KMS-11 (cell line): ENCODE measurements at regions not wholly inside any gene's neighbourhood (a gene's known extent, or its start where the extent isn't known, plus 50 kb on each side); places are given as distances from the start of the nearest gene placed in this dataset.

Experiments
- H2AFZ ChIP-seq: fragments of 200-600 bp; sonication (generic); 2 replicates; pipeline ENCODE4 v1.6.1; 2016; ENCODE audit warnings: antibody characterized with exemption, mixed run types, low read depth
- H3K27ac ChIP-seq: fragments of 200-600 bp; sonication (generic); 2 replicates; pipeline ENCODE4 v1.6.1; 2016; ENCODE audit warnings: mild to moderate bottlenecking, mixed run types
- H3K27me3 ChIP-seq: fragments of 200-600 bp; sonication (generic); 2 replicates; pipeline ENCODE4 v1.6.1; 2017; ENCODE audit warnings: mild to moderate bottlenecking, low read depth, mixed run types, moderate library complexity; ENCODE audit not compliant: insufficient read depth
- H3K36me3 ChIP-seq: fragments of 200-600 bp; sonication (generic); 2 replicates; pipeline ENCODE4 v1.6.1; 2017; ENCODE audit warnings: mild to moderate bottlenecking, mixed run types; ENCODE audit not compliant: insufficient read depth
- H3K4me1 ChIP-seq: fragments of 200-600 bp; sonication (generic); 2 replicates; pipeline ENCODE4 v1.6.1; 2016; ENCODE audit warnings: mild to moderate bottlenecking, low read depth, mixed run types; ENCODE audit not compliant: poor library complexity, severe bottlenecking
- H3K4me2 ChIP-seq: fragments of 200-600 bp; sonication (generic); 2 replicates; pipeline ENCODE4 v1.7.0; 2016; ENCODE audit warnings: mild to moderate bottlenecking, mixed run types
- H3K4me3 ChIP-seq: fragments of 200-600 bp; sonication (generic); IDR thresholded peaks from 2 replicates; pipeline ENCODE4 v1.6.1; 2017; ENCODE audit warnings: low read depth, low read length, mixed read lengths; ENCODE audit not compliant: insufficient read depth
- H3K79me2 ChIP-seq: fragments of 200-600 bp; sonication (generic); 2 replicates; pipeline ENCODE4 v1.6.1; 2016; ENCODE audit warnings: low read depth, mixed run types; ENCODE audit not compliant: insufficient read depth
- H3K9ac ChIP-seq: fragments of 200-600 bp; sonication (generic); 2 replicates; pipeline ENCODE4 v1.6.1; 2016; ENCODE audit warnings: mild to moderate bottlenecking, mixed run types
- H4K20me1 ChIP-seq: fragments of 200-600 bp; sonication (generic); 2 replicates; pipeline ENCODE4 v1.6.1; 2016; ENCODE audit warnings: mild to moderate bottlenecking, mixed run types; ENCODE audit not compliant: insufficient read depth
- CTCF ChIP-seq: fragments of 200-600 bp; sonication (generic); conservative IDR thresholded peaks from 2 replicates; pipeline ENCODE4 v1.6.1; 2017; ENCODE audit warnings: low read depth, mild to moderate bottlenecking, antibody characterized with exemption, low read length, moderate library complexity, mixed read lengths

GRCh38 chr7:153301936-153302335, 542.4 kb downstream of the ACTR3B start:
- no peaks in the 10 kb centered on the region for H3K27me3 ChIP-seq
- no peak overlapping the region for H3K4me3 ChIP-seq
- no peak for TF ChIP-seq CTCF
- no peak overlapping the region for H2AFZ ChIP-seq
- H3K4me1 ChIP-seq = no peaks in the 10 kb centered on the region
- no peak overlapping the region for H3K4me2 ChIP-seq
- no peaks in the 10 kb centered on the region for H3K79me2 ChIP-seq
- no peak overlapping the region for H3K9ac ChIP-seq
- H3K27ac ChIP-seq = no peak overlapping the region
- no peaks in the 10 kb centered on the region for H4K20me1 ChIP-seq
- H3K36me3 ChIP-seq = no peaks in the 10 kb centered on the region

GRCh38 chr7:153320005-153320404, 560.5 kb downstream of the ACTR3B start:
- Histone ChIP-seq H2AFZ (no peak overlapping the region), H3K79me2 (no peaks in the 10 kb centered on the region), H3K4me1 (no peaks in the 10 kb centered on the region), H3K36me3 (no peaks in the 10 kb centered on the region), H3K27me3 (no peaks in the 10 kb centered on the region), H3K27ac (no peak overlapping the region), H3K9ac (no peak overlapping the region), H3K4me3 (no peak overlapping the region), H3K4me2 (no peak overlapping the region), H4K20me1 (no peaks in the 10 kb centered on the region)
- no peak for TF ChIP-seq CTCF

- no peaks in the 10 kb centered on the region for H3K27me3 ChIP-seq
These were observed 561.1 kb downstream of the ACTR3B start for GRCh38 chr7:153320681-153321080.

GRCh38 chr7:153322991-153323390, 563.4 kb downstream of the ACTR3B start:
- Histone ChIP-seq H3K79me2 (no peaks in the 10 kb centered on the region), H3K27me3 (no peaks in the 10 kb centered on the region), H3K4me2 (no peak overlapping the region), H4K20me1 (no peaks in the 10 kb centered on the region), H3K36me3 (no peaks in the 10 kb centered on the region), H3K9ac (no peak overlapping the region), H3K27ac (no peak overlapping the region), H2AFZ (no peak overlapping the region), H3K4me1 (no peaks in the 10 kb centered on the region), H3K4me3 (no peak overlapping the region)
- no peak for TF ChIP-seq CTCF

More at GRCh38 chr7:153320681-153321080, 561.1 kb downstream of the ACTR3B start:
- no peaks in the 10 kb centered on the region for H3K79me2 ChIP-seq
- H3K9ac ChIP-seq = no peak overlapping the region
- H4K20me1 ChIP-seq = no peaks in the 10 kb centered on the region
- H3K27ac ChIP-seq = no peak overlapping the region
- no peak for TF ChIP-seq CTCF
- H2AFZ ChIP-seq = no peak overlapping the region
- H3K36me3 ChIP-seq = no peaks in the 10 kb centered on the region
- no peak overlapping the region for H3K4me2 ChIP-seq
- H3K4me3 ChIP-seq = no peak overlapping the region
- H3K4me1 ChIP-seq = no peaks in the 10 kb centered on the region

GRCh38 chr7:153324094-153324493, 564.5 kb downstream of the ACTR3B start:
- no peaks in the 10 kb centered on the region for H3K36me3 ChIP-seq
- no peak overlapping the region for H3K4me2 ChIP-seq
- H4K20me1 ChIP-seq = no peaks in the 10 kb centered on the region
- no peak overlapping the region for H3K4me3 ChIP-seq
- no peak for TF ChIP-seq CTCF
- no peak overlapping the region for H2AFZ ChIP-seq
- H3K79me2 ChIP-seq = no peaks in the 10 kb centered on the region
- no peaks in the 10 kb centered on the region for H3K27me3 ChIP-seq
- no peak overlapping the region for H3K9ac ChIP-seq
- no peak overlapping the region for H3K27ac ChIP-seq
- H3K4me1 ChIP-seq = no peaks in the 10 kb centered on the region
